ENCODE measurements at regions not wholly inside any gene's neighbourhood (a gene's known extent, or its start where the extent isn't known, plus 50 kb on each side); places are given as distances from the start of the nearest gene placed in this dataset.
"Not testable (repeated sequence)": the region's sequence is repeated elsewhere in the genome, so short reads cannot be mapped to it uniquely, and the experiment has no call there.

- ChIA-PET POLR2A (no interaction called here), CTCF (interaction anchor here (1.2 to 1.4 kb wide), 2 partner anchors 14 to 43 kb away, joined by 3 read pairs; no protein-coding TSS in a partner anchor)
- DNase-seq (ENCODE audit: extremely low spot score), result no peak
- TF ChIP-seq, protein P1, sequence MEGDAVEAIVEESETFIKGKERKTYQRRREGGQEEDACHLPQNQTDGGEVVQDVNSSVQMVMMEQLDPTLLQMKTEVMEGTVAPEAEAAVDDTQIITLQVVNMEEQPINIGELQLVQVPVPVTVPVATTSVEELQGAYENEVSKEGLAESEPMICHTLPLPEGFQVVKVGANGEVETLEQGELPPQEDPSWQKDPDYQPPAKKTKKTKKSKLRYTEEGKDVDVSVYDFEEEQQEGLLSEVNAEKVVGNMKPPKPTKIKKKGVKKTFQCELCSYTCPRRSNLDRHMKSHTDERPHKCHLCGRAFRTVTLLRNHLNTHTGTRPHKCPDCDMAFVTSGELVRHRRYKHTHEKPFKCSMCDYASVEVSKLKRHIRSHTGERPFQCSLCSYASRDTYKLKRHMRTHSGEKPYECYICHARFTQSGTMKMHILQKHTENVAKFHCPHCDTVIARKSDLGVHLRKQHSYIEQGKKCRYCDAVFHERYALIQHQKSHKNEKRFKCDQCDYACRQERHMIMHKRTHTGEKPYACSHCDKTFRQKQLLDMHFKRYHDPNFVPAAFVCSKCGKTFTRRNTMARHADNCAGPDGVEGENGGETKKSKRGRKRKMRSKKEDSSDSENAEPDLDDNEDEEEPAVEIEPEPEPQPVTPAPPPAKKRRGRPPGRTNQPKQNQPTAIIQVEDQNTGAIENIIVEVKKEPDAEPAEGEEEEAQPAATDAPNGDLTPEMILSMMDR (IDR thresholded peaks at IDR 0.05; ENCODE audit: control extremely low read depth, extremely low read depth, low read depth, missing control alignments), result no peak
These were observed 82.0 kb upstream of the OTOGL start for GRCh38 chr12:80017261-80017870.

- DNase-seq (ENCODE audit: extremely low spot score), result no peak
- TF ChIP-seq, protein P1 (IDR thresholded peaks at IDR 0.05; ENCODE audit: control extremely low read depth, extremely low read depth, low read depth, missing control alignments), result no peak
- ChIA-PET POLR2A (no interaction called here), CTCF (interaction anchor here (1.2 to 1.4 kb wide), 3 partner anchors 13 to 42 kb away, joined by 3 to 4 read pairs (median 3); no protein-coding TSS in a partner anchor)
These were observed 81.8 kb upstream of the PPP1R12A start for GRCh38 chr12:80016684-80017083.

DNA sequence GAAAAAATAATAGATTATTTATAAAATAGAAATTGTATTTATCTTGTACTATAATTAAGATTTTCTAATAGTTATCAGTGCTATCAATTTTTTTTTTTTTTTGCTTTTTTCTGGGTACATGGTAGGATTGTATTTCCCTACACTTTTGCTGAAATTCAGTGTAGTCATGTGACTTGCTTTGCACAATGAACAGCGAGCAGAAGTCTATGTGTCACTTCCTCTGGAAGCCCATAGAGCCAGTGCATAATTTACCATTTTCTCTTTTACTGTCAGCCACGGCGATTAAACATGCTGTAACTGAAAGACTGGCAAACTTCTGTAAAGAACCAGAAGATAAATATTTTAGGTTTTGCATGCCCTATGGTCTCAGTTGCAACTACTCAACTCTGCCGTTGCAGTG, 80.8 kb upstream of the PPP1R12A start:
- POLR2A ChIA-PET, result no interaction called here
- TF ChIP-seq, protein P1 (IDR thresholded peaks at IDR 0.05; ENCODE audit: control extremely low read depth, extremely low read depth, low read depth, missing control alignments), result no peak
- CTCF ChIA-PET, result interaction anchor here (1.2 kb wide), 1 partner anchor 14 kb away, joined by 4 read pairs; no protein-coding TSS in a partner anchor
- no peak for DNase-seq (ENCODE audit: extremely low spot score)

- DNase-seq (ENCODE audit: extremely low spot score); POLR2A ChIA-PET: not testable (repeated sequence)
- CTCF ChIA-PET, result interaction anchor here (0.9 to 1.3 kb wide), 2 partner anchors 13 to 30 kb away, joined by 3 read pairs; no protein-coding TSS in a partner anchor
These were observed 68.8 kb upstream of the PPP1R12A start for GRCh38 chr12:80003744-80004143.

GRCh38 chr12:80001562-80001961, 66.7 kb upstream of the PPP1R12A start:
- CTCF ChIA-PET, result no interaction called here
- POLR2A ChIA-PET, result no interaction called here
- no peak for DNase-seq (ENCODE audit: extremely low spot score)
- TF ChIP-seq, protein P1 (IDR thresholded peaks at IDR 0.05; ENCODE audit: control extremely low read depth, extremely low read depth, low read depth, missing control alignments), result no peak

GRCh38 chr12:80000831-80001230, 65.9 kb upstream of the PPP1R12A start:
- no peak for DNase-seq (ENCODE audit: extremely low spot score)
- POLR2A ChIA-PET, result no interaction called here
- CTCF ChIA-PET, result no interaction called here
- TF ChIP-seq, protein P1 (IDR thresholded peaks at IDR 0.05; ENCODE audit: control extremely low read depth, extremely low read depth, low read depth, missing control alignments), result no peak

GRCh38 chr12:79998554-79998953, 63.7 kb upstream of the PPP1R12A start:
- DNase-seq (ENCODE audit: extremely low spot score), result no peak
- POLR2A ChIA-PET, result no interaction called here
- CTCF ChIA-PET, result no interaction called here
- TF ChIP-seq, protein P1 (IDR thresholded peaks at IDR 0.05; ENCODE audit: control extremely low read depth, extremely low read depth, low read depth, missing control alignments), result no peak

Measured in GM10248 (cell line).